Fibroblast of gingiva (primary cell): ENCODE measurements at regions not wholly inside any gene's neighbourhood (a gene's known extent, or its start where the extent isn't known, plus 50 kb on each side); places are given as distances from the start of the nearest gene placed in this dataset.
A peak's percentile ranks its signal among the peaks of the same experiment; 100 is the strongest.
"Not testable (repeated sequence)": the region's sequence is repeated elsewhere in the genome, so short reads cannot be mapped to it uniquely, and the experiment has no call there.

Source experiments
- DNase-seq: peaks from one replicate; pipeline ENCODE4 v3.0.0-alpha.2; 2011; ENCODE audit warnings: low read depth

DNA sequence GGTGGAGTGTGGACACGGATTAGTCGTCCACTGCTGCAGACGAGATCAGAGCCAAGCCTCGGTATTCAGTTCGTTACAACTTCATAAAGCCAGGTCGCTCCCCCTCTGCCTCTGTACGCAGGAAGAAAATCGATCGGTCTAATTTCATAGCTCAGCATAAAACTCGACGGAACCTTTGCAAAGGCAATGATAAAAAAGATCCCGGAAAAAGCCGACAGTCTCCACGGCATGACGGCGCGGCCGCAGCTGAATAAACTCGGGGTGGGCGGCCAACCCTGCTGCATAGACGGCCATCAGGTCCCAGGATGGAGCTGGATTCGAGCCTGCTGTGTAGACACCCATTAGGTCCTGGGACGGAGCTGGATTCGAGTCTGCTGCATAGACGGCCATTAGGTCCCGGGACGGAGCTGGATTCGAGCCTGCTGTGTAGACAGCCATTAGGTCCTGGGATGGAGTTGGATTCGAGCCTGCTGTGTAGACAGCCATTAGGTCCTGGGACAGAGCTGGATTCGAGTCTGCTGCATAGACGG lies 113.8 kb upstream of the PPP2R3B start:
- no peak for DNase-seq

DNA sequence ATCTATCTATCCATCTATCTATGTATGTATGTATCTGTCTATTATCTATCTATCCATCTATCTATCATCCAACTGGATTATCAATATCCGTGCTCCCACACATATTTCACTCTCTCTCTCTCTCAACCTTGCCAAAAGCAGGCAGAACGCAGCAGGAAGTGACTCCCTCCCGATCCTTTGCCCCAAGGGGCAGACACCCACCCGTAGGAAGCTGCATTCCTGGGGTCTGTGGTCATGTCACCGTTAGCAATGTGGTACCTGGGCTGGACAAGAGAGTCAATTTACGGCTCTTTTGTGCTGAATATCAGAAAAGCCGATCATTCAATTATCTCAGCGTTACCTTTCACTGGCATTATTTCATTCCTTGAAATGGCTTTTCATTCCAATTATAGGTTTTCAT lies 119.6 kb upstream of the PPP2R3B start:
- no peak for DNase-seq

DNA sequence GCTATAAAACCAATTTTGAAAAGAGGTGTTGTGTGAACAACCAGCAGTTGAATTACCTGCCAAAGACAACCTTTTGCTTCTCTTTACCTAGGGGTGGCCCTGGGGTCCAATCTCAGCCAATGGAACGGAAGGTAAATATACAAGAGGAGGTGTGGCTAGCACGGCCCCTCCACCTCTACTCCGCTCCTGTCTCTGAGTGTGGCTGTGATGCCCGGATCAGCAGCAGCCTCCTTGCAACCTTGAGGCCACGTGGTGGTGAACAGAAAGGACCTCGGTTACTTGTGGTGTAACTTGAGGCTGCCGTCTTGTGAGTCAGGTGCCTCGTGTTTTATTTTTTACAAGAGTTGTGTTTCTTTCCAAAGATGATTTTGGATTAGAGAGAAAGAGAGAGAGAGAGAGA lies 121.5 kb upstream of the PPP2R3B start:
- no peak for DNase-seq

DNA sequence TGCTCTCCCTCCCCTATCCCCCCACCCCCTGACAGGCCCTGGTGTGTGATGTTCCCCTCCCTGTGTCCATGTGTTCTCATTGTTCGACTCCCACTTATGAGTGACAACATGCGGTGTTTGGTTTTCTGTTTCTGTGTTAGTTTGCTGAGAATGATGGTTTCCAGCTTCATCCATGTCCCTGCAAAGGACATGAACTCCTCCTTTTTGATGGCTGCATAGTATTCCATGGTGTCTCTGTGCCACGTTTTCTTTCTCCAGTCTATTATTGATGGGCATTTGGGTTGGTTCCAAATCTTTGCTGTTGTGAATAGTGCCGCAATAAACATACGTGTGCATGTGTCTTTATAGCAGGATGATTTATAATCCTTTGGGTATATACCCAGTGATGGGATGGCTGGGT lies 121.8 kb upstream of the SHOX start:
- DNase-seq = not testable (repeated sequence)

DNA sequence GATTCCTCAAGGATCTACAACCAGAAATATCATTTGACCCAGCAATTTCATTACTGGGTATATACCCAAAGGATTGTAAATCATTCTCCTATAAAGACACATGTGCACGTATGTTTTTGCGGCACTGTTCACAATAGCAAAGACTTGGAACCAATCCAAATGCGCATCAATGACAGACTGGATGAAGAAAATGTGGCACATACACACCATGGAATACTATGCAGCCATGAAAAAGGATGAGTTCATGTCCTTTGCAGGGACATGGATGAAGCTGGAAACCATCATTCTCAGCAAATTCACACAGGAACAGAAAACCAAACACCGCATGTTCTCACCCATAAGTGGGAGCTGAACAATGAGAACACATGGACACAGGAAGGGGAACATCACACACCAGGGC lies 119.5 kb upstream of the SHOX start:
- DNase-seq = not testable (repeated sequence)

DNA sequence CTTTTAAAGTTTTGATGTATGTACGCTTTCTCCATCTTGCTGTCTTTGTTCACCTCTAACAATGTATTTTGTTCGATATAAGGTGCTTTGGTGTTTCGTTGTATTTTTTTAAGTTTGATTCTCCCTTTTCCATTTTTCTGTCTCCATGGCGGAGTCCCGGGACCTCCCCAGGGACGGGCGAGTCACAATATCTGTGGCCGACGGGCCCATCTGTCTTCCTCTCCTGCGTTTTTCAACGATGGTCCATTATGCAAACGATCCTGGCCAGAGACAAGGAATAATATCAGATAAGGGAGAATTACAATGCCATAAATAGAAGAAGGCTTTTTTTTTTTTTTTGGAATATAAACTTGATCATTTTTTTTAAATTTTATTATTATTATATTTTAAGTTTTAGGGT lies 112.3 kb upstream of the SHOX start:
- DNase-seq = no peak

DNA sequence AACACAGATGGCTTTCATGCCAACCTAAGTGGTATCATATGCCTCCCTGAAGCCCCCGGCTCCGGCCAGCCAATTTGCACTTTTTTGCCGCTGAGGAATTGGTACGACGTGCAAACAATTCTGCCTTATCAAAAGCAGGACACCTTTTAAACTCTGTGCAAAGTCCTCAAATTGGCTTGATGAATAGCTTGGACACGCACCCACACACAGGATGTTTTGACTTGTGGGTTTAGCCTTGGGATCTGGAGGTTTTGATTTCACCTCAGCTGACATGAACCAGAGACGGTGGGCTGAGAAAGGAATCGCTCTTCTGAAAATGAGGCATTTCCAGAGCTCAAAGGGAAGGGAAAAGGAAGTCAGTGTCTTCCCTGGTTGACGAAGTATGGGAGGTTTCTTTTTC lies 110.8 kb upstream of the SHOX start:
- DNase-seq = no peak

DNA sequence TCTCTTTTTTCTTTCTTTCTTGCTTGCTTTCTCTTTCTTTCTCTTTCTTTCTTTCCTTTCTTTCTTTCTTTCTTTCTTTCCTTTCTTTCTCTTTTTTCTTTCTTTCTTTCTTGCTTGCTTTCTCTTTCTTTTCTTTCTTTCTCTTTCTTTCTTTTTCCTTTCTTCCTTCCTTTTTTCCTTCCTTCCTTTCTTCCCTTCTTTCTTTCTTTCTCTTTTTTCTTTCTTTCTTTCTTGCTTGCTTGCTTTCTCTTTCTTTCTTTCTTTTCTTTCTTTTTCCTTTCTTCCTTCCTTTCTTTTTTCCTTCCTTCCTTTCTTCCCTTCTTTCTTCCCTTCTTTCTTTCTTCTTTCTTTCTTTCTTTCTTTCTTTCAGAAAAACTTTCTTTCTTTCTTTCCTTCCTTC lies 108.1 kb upstream of the SHOX start:
- no peak for DNase-seq

DNA sequence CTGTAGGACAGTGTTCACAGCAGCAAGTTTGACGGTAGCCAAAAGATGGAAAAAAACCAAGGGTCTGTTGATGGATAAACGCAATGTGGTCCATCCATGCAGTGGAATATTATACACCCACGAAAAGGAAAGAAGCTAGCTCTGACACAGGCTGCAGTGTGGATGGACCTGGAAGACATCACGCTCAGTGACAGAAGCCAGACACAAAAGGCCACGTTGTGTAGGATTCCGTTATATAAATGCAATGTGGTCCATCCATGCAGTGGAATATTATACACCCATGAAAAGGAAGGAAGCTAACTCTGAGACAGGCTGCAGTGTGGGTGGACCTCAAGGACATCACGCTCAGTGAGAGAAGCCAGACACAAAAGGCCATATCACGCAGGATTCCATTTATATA lies 105.5 kb upstream of the SHOX start:
- no peak for DNase-seq

DNA sequence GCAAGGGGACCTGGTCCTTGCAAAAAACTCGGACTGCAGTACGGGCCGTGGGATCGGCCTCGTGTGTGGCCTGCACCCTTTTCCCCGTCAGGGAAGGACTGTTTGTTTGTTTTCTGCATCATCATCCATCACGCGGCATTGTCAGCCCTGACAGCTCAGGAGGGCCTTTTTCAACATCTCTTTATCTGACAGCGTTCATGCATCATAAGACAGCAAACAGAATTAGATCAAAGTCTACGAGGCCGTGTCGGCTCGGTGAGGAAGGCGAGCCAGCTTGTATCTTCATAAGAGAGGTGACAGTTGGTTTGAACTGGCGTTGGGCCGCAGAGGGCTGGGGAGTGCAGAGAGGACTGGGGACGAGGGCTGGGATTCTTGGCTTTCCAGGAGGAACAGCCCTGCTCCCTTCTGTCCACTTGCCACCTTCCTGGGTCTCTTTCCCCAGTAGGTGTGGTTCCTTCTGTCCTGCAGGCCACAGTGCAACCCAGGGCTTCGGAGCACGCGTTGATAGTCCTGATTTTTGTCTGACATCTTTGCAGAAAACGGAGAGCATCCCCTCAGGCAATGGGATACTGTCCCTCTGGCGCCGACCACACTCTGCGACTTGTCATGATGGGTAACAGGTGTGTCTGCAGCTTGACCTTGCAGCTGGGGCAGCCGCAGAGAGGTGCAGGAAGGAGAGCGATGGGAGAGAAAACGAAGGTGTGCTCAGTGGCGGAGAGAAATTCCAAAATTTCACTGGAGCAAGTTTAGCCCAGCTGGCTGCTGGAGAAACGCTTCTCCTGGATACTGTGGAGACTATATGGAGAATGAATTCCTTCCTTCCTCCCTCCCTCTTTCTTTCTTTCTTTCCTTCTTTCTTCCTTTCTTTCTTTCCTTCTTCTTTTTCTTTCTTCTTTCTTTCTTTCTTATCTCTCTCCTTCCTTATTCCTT lies 104.0 kb upstream of the SHOX start:
- no peak for DNase-seq

DNA sequence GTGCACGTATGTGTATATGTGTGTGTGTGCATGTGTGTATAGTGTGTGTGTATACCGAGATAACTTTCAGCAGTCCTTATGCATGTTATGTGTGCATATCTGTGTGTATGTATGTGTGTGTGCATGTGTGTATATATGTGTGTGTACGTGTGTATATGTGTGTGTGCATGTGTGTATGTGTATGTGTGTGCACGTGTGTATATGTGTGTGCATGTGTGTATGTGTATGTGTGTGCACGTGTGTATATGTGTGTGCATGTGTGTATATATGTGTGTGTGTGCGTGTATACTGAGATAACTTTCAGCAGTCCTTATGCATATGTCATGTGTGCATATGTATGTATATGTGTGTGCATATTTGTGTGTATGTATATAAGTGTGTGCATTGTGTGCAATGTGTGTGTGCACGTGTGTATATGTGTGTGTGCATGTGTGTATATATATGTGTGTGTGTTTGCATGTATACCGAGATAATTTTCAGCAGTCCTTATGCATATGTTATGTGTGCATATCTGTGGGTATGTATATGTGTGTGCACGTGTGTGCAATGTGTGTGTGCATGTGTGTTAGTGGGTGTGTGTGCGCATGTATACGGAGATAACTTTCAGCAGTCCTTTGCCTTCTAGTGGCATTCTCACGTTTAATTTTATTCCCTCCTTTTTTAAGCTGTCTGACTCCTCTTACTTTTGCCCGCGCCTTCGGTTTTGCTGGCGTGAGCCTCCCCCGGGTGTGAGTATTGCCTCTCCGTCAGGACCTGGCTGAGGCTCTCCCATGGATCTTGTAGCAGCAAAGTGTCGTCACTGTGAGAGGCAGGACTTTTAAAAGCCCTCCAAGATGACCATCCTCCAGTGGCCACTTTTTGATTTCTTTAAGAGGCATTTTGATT lies 99.6 kb upstream of the SHOX start:
- no peak for DNase-seq

DNA sequence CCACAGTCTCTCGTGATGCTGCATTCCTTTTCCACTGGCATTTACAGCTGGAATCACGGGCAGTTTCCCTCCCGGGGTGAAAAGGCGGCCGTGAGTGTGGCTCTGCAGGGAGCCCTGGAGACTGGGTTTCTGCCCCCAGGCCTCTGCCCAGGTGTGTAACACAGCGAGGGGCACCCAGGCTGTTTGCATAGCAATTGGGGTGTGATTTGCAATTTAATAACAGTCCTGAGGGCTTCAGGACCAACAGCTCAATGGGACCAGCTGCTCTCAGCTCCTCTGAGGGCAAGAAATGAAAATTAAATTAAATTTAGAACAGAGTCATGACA lies 99.0 kb upstream of the SHOX start:
- no peak for DNase-seq

DNA sequence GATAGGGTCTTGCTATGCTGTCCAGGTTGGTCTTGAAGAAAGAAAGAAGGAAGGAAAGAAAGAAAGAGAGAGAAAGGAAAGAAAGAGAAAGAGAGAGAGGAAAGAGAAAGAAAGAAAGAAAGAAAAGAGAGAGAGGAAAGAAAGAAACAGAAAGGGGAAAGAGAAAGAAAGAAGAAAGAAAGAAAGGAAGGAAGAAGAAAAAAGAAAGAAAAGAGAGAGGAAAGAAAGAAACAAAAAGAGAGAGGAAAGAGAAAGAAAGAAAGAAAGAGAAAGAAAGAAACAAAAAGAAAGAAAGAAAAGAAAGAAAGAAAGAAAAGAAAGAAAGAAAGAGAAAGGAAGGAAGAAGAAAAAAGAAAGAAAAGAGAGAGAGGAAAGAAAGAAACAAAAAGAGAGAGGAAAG lies 95.8 kb upstream of the SHOX start:
- no peak for DNase-seq

DNA sequence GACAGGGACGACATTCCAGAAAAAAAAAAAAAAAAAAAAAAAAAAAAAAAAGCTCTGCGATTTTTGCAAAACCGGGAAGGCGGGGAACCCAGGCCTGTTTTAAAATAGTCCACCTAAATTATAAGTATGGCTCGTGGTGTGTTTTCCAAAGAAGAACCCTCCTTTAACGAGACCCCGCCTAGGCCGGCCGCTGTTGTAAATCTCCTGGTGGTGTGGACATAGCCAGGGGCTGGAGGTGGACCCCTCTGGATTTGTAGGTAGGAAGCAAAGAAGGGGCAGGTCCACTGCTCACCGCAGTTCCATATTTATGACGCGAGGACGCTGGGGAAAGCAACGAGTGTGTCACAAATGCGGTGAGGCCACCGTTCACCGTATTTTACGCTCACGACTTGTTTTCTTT lies 94.0 kb upstream of the SHOX start:
- no peak for DNase-seq

DNA sequence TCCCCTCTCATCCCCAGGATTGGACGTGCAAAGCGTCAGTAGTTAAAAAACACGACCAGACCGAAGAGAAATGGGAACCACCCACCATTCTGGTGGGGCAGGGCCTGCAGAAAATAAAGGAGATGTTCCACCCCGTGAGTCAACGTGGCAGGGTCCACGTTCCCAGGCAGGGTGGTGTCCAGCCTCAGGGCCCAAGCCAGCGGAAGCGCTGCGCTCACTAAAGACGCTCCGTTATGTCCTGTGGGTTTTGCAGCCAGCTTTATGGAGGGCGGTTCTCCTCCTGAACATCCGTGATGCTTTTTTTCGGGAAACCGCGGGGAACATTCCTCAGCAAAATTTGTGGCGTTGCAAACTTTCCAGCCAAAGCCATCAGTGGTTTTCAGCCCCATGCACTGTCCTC lies 93.4 kb upstream of the SHOX start:
- DNase-seq = no peak

DNA sequence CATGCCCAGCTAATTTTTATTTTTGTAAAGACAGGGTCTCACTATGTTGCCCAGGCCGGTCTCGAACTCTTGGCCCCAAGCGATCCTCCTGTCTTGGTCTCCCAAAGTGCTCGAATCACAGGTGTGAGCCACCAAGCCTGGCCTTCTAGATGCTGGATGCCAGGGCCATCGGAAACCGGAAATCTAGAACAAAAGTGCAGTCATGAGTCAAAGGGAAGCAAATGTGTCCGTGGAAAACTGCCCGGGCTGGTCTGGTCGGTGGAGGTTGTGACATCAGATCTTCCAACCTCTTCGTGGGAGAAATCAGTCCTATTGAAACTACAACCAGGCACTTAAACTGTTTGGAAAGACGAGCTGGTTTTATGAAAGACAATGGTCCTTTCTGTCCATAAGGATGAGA lies 92.3 kb upstream of the SHOX start:
- no peak for DNase-seq

DNA sequence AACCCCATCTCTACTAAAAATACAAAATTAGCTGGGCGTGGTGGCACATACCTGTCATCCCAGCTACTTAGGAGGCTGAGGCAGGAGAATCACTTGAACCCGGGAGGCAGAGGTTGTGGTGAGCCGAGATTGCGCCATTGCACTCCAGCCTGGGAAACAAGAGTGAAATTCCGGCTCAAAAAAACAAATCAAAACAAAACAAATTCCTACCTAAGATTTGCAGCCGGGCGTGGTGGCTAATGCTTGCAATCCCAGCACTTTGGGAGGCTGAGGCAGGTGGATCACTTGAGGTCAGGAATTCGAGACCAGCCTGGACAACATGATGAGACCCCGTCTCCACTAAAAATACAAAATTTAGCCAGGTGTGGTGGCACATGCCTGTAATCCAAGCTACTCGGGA lies 89.6 kb upstream of the SHOX start:
- not testable (repeated sequence) for DNase-seq

DNA sequence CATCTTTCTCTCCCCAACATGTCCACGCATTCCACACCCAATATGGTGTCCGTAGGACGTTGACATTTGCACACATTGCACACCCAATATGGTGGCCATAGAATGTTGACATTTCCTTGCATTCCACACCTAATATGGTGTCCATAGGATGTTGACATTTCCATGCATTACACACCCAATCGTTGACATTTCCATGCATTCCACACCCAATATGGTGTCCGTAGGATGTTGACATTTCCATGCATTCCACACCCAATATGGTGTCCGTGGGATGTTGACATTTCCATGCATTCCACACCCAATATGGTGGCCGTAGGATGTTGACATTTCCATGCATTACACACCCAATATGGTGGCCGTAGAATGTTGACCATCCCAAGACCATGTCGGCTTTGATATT lies 88.4 kb upstream of the SHOX start:
- DNase-seq = no peak

DNA sequence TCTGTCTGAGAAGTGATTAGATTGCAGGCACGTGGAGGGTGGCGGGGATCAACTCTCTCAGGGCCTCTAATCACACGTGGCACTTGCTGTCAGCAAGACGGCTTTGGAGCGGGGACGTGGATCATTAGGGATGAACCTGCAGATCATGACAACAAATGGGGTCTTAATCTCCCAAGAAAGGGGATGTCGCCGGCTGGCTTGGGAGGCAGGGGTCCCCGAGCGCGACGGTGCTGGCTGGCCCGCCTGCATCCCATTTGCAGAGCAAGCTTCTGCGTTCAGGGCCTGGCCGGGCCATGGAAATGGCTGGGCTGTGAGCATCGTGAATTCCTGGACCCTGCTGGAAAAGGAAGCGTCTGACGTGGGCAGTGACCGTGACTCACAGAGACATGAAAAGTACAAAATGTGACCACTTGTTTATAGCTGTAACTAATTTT lies 85.1 kb upstream of the SHOX start:
- DNase-seq = peak; percentile 7

DNA sequence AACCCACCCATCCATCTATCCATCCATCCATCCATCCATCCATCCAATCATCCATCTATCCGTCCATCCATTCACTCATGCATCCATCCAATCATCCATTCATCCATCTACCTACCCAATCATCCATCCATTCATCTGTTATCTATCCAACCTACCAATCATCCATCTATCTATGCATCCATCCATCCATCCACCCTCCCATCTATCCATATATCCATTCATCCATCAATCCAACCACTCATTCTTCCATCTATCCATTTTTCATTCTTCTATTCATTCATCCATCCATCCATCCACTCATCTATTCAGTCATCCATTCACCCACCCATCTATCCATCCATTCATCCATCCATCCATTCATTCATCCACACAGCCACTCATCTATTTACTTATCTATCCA lies 80.1 kb upstream of the SHOX start:
- no peak for DNase-seq

DNA sequence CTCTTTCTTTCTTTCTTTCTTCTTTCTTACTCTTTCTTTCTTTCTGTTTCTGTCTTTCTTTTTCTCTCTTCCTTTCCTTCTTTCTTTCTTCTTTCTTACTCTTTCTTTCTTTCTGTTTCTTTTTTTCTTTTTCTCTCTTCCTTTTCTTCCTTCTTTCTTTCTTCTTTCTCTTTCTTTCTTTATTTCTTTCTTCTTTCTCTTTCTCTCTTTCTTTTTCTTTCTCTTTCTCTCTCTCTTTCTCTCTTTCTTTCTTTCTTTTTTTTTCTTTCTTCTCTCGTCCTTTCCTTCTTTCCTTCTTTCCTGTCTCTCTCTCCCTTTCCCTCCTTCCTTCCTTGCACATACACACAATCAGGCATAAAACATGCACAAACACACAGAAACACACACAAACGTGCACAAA lies 79.3 kb upstream of the SHOX start:
- no peak for DNase-seq

DNA sequence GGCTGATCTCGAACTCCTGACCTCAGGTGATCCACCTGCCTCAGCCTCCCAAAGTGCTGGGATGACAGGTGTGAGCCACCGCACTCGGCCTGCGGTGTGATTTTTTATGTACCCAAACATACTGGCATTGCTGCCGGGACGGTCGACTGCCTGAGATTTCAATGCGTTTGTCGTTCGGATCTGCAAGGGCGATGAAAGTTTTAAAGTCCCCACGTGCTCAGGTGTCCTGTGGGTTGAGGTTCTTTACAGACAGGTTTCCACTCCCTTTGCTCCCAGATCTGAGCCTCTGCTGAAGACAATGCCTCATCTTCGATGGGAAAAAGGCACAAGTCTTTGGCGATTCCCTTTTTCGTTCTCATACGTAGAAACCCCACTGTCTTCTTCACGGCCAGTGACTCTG lies 78.1 kb upstream of the SHOX start:
- no peak for DNase-seq

DNA sequence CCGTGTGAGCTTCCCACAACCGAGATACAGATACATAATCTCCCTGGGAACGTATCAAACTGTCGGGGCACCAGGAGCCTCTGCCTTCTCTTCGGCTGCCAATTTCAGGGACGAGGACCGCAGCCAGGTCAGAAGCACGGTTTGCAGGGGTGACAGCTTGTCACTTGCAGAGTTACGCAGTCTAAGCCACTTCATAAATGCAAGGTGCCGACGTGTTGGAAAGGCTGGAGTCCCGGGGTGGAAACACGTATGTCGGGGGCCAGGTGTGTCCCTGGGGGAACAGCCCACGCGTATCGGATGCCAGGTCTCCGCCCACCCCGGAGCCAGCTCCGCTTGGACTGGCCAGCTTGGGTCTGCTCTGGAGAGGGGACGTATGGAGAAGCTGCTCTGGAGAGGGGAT lies 76.3 kb upstream of the SHOX start:
- no peak for DNase-seq
